ENCODE measurements at regions not wholly inside any gene's neighbourhood (a gene's known extent, or its start where the extent isn't known, plus 50 kb on each side); places are given as distances from the start of the nearest gene placed in this dataset.
A peak's percentile ranks its signal among the peaks of the same experiment; 100 is the strongest.

DNA sequence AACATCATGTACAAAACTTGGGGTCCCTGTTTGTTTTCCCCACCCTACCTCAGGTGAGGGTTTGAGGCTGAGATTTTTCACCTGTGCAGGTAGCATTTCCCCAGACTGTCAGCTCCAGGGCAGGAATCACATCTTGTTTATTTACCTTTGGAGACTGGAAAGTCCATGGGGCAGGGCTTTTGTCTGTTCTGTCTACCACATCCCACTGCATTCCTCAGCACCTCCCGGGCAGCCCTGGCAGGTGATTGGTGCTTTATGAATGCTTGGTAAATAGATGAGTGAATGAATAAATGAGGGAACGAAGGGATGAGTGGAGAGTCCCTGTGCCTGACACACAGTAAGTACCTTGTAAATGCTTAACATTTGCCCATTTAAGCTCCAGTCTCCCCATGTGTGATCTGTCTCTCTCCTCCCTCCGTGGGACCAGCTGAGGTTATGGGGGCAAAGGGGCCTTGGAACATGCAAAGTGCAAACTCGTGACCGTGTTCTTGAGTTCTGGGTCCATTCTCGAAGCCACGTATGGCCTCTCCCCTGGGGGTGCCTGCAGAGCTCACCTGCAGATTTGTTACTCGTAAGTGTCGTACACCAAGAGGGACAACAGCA, 69.7 kb upstream of the PMEPA1 start (continued):
- TF ChIP-seq, protein P1, sequence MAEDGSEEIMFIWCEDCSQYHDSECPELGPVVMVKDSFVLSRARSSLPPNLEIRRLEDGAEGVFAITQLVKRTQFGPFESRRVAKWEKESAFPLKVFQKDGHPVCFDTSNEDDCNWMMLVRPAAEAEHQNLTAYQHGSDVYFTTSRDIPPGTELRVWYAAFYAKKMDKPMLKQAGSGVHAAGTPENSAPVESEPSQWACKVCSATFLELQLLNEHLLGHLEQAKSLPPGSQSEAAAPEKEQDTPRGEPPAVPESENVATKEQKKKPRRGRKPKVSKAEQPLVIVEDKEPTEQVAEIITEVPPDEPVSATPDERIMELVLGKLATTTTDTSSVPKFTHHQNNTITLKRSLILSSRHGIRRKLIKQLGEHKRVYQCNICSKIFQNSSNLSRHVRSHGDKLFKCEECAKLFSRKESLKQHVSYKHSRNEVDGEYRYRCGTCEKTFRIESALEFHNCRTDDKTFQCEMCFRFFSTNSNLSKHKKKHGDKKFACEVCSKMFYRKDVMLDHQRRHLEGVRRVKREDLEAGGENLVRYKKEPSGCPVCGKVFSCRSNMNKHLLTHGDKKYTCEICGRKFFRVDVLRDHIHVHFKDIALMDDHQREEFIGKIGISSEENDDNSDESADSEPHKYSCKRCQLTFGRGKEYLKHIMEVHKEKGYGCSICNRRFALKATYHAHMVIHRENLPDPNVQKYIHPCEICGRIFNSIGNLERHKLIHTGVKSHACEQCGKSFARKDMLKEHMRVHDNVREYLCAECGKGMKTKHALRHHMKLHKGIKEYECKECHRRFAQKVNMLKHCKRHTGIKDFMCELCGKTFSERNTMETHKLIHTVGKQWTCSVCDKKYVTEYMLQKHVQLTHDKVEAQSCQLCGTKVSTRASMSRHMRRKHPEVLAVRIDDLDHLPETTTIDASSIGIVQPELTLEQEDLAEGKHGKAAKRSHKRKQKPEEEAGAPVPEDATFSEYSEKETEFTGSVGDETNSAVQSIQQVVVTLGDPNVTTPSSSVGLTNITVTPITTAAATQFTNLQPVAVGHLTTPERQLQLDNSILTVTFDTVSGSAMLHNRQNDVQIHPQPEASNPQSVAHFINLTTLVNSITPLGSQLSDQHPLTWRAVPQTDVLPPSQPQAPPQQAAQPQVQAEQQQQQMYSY (CRISPR knock-in tag; IDR thresholded peaks at IDR 0.05), result no peak
- TF ChIP-seq JUNB (IDR thresholded peaks at IDR 0.05) (no peak), HDAC6 (IDR thresholded peaks at IDR 0.05; ENCODE audit: unreplicated experiment) (no peak), CBFB (IDR thresholded peaks at IDR 0.05; ENCODE audit: low read depth) (no peak)

DNA sequence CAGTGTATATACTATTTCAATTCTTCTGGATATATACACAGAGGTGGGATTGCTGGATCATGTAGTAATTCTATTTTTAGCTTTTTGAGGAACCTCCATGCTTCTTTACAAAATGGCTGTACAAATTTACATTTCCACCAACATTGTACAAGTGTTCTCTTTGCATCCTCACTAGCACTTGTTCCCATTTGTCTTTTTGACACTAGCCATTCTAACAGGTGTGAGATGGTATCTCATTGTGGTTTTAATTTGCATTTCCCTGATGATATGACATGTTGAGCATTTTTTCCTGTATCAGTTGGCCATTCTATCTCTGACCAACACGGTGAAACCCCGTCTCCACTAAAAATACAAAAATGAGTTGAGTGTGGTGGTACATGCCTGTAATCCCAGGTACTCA, 68.1 kb upstream of the PMEPA1 start:
- Histone ChIP-seq H3K4me3 (no peak overlapping the region), H3K4me2 (ENCODE audit: control insufficient read depth, insufficient read depth) (no peak overlapping the region), H3K27me3 (replicated peaks in 1 of 2; ENCODE audit: control insufficient read depth in 2 of 2, insufficient read depth in 2 of 2, low read length in 1 of 2) (no peaks in the 10 kb centered on the region), H2AFZ (ENCODE audit: control insufficient read depth, low read depth, low read length) (no peak overlapping the region), H3K36me3 (ENCODE audit: control insufficient read depth in 2 of 2, insufficient read depth in 2 of 2, low read length in 1 of 2) (no peaks in the 10 kb centered on the region), H3K9me3 (replicated peaks; ENCODE audit: control insufficient read depth, insufficient read depth, low read length) (no peaks in the 10 kb centered on the region), H4K20me1 (ENCODE audit: control insufficient read depth, insufficient read depth) (no peaks in the 10 kb centered on the region), H3K4me1 (ENCODE audit: control insufficient read depth, insufficient read depth, low read length) (no peaks in the 10 kb centered on the region), H3K79me2 (ENCODE audit: control insufficient read depth, insufficient read depth, low read length) (no peaks in the 10 kb centered on the region), H3K9ac (ENCODE audit: control insufficient read depth, insufficient read depth, low read length) (no peak overlapping the region), H3K27ac (ENCODE audit: control insufficient read depth, insufficient read depth) (no peak overlapping the region)
- POLR2A ChIA-PET, result no interaction called here
- TF ChIP-seq JUND (IDR thresholded peaks at IDR 0.05; ENCODE audit: low read depth, low read length), result no peak
- peak; percentile 30; the same call in 1 of the 2 replicates for TF ChIP-seq IKZF1 (conservative IDR thresholded peaks at IDR 0.05)
- no peak for TF ChIP-seq NFXL1 (IDR thresholded peaks at IDR 0.05; ENCODE audit: borderline replicate concordance)
- intact Hi-C loops (cut with micrococcal nuclease; ENCODE audit: unreplicated experiment), result no loop called here
- RAD21 ChIA-PET (ENCODE audit: unreplicated experiment), result no interaction called here
- 0% methylated on average over 2 of the region's 2 CpGs for WGBS (ENCODE audit: insufficient coverage, insufficient replicate concordance, low lambda C conversion rate, missing lambda C conversion rate)
- in situ Hi-C loops (cut with MboI), result no loop called here
- FAIRE-seq (no peak), DNase-seq (ENCODE audit: low read depth, low spot score) (no peak), ATAC-seq (0 out of 3 replicates have a peak, but pooled peaks have one; percentile 25)
- SMC1A ChIA-PET (ENCODE audit: uncharacterized antibody, unreplicated experiment), result no interaction called here
- CTCF ChIA-PET, result interaction anchor here (0.7 kb wide), 1 partner anchor 49 kb away, joined by 3 read pairs; no protein-coding TSS in a partner anchor
- BruUV-seq (replicated peaks), result no TSS peak

All from GM12878 (cell line).